GM18907 (cell line): ENCODE measurements at regions not wholly inside any gene's neighbourhood (a gene's known extent, or its start where the extent isn't known, plus 50 kb on each side); places are given as distances from the start of the nearest gene placed in this dataset.

Experiments
- ATAC-seq: cut with Tn5 transposase; IDR thresholded peaks from one replicate; pipeline ENCODE4 v1.9.1; 2021; ENCODE audit warnings: mild to moderate bottlenecking, moderate library complexity; ENCODE audit not compliant: unreplicated experiment

GRCh38 chr4:104763554-104764222, 269.0 kb upstream of the CXXC4 start:
- ATAC-seq: no peak

DNA sequence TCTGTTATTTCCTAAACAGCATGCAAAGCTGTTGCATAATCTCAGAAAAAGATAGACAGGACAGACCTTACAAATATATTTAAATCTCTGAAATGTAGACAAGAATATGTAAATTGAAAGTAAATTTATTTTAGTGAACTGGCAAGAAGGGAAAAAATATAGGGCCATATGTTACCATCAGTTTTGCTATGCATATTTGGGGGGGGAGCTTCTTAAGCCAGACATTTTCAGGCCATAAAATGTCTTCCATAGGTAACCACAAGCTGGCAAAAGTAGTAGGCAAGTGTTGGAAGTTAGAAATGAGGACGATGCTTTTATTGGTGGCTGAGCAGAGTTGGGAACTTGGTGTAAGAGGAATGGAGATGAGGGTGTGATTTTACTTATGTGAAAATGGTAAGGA, 272.0 kb upstream of the CXXC4 start:
- no peak for ATAC-seq

DNA sequence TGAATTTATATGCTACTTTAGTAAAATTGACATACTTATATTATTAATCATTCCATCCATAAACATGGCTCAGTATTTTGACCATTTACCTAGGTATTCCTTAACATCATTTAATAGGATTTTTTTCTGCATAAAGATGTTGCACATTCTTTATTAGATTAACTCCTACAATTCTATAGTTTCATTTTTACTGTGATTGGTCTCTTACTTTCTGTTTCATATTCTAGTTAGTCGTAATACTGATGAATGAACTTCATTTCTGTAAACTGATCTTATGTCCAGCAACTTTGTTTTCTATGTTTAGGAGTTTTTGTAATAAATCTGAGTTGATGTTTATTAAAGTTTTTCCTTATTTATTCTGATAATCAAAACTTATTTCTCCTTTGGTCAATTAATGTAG, 278.2 kb upstream of the CXXC4 start:
- ATAC-seq: peak; percentile 76

DNA sequence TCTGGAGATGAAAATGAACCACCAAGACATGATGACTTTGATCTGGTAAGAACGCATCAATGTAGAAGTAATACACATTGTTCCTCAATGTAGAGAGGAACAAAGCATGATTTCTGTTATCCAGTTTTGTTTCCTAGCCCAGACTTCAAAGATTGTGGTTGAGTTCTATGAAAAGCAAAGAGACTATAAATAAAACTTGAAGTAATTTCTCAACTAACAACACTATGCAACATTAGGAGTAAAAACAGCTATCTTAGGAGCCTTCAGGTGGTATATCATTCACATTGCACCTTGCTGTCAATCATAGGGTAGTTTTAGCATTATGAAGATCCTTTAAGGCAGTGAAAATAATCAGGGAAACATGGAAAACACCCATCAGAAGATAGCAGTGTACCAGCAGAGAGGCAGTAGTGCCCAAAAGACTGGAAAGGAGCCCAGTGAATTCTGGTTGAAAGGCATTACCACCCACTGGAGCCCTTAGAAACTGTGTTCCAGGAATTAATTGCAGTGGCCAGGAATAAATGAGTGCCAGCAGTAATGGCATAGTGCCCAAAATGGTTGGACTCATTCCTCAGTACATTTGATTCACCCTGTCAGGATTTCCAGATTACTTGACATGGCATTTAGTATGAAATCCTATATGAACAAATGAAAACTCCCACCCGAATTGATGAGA, 300.7 kb upstream of the CXXC4 start:
- no peak for ATAC-seq

DNA sequence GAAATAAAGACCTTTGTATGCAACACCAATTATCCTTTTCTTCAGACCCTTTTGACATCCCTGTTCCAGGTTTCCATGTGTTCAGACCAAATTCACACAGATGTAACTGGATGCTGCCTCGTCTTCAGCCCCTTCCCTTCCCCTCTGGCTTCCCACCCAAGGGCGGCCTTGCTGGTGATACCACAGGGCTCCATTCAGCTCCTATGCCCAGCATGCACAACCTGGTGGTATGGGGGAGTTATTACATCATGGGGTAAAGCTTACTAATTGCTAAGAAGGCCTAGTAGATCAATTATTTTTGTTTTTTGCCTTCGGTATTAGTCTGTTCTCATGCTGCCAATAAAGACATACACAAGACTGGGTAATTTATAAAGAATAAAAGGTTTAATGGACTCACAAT, 317.0 kb upstream of the CXXC4 start:
- no peak for ATAC-seq

DNA sequence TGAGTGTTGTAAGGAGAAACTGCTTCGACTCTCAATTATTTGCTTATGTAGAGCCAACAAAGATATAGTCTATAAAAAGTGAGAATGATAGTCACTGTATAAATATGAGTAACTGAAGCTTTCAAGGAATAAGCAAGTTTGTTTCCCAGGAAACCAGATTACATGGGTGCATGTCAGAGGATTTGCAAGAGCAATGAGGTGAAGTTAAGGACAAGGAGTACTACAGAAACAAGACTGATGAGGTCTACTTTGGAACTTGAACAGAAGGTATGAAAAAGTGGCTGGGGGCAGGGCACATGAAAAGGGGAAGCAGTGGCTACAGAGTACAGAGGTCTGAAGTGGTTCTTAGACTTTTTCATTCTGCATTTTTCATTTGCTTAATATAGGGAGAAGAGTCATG, 321.0 kb upstream of the CXXC4 start:
- ATAC-seq: peak; percentile 78

DNA sequence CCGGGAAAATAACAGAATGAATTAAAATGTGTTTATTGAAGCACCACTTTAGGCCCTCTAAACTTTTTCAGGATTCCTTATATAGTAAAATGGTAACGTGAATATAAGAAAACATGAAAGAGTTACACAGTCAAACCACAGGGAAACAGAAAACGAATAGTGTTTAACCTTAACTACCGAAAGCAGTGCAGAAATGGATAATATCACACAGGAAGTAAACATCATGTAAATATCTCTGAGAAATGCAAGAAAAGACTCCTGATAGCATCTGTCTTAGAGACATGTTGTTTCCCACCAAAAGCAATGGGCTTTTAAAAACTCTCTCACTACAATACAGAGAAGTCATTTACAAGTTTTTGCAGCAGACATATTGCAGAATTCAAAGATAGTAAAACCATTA, 323.9 kb upstream of the CXXC4 start:
- peak; percentile 74 for ATAC-seq

DNA sequence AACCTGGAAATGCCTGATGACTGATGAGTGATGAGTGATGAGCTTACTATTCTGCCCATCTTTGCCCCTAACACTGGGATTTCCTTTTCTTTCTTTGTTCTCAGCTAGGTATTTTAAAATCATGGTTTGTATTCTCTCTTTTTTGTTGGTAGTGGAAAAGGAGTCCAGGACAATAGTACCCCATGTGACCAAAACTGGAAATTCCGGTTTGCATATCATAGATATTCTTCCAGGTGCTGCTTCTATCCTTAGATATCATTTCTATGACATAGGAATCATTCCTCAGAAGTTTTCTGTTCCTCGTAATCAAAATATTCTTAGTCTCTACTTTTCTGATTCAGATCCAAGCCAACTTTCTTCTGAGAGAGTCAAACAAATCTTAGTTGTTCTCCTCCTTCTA, 320.5 kb upstream of the TET2 start:
- no peak for ATAC-seq

DNA sequence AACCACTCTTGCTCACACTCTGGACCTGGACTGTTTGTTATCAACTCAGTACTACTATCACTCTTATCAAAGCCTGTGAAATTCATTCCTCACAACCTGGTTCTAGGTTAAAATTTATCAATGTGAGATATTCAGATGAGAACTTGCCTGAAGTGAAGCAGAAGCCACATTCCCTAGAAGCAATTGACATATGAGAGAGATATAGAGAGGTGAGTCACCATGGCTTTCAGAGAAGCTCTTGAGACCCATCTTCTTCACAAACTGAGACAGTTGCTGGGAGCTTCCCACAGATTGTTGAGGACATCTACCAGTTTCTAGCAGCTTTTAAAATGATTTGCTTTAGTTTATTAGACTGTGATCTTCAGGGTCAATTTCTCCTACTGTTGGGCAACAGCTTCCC, 316.9 kb upstream of the TET2 start:
- ATAC-seq: no peak

DNA sequence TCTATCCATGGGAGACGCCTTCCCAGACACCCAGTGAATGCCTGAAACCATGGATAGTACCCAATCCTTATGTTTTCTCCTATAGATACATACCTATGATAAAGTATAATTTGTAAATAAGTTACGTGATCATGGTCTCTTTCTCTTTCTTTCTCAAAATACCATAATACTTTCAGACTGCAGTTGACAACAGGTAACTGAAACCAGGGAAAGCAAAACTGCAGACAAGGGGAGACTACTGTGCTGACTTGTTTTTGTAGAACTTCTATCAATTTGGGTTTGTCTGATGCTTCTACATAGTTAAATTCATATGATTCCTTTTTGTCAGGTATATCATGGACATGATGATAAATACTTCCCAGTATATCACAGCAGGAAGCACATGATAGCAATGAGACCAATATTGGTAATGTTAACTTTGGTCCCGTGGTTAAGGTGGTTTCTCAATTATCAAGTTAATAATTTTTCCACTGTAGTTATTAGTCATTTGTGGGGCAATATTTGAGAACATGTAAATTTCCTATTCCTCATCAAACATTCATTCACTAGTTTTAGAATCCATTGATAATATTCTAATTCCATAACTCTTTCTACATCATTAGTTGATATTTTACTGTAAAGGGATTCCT, 298.0 kb upstream of the TET2 start:
- ATAC-seq: peak; percentile 77

DNA sequence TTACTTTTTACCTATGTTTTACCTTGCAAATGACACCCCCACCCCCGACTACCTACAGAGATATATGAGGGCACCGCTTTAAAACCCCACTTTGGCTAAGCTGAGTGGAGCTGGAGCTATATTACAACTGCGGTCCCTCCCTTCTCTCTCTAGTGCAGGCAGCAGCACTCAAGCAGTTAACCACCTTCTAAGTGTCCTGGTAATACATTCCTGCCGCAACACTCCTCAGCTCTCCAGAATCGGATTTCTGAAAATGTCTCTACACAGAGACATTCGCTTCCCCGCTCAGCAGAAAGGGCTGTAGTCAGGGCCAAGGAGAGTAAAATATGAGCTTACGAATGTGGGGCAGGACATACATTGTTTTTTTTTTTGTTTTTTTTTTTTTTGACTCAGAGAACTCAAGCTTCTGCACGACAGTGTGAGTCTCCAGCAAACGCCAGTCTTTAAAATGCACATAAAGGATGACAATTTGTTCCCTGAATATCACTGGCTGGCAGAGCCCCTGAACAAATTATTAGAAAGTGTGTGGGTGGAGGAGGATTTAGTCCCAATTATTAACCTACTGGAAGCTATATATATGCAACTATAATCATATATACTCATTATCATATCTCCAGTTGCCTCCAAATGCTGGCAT, 287.0 kb upstream of the TET2 start:
- no peak for ATAC-seq

DNA sequence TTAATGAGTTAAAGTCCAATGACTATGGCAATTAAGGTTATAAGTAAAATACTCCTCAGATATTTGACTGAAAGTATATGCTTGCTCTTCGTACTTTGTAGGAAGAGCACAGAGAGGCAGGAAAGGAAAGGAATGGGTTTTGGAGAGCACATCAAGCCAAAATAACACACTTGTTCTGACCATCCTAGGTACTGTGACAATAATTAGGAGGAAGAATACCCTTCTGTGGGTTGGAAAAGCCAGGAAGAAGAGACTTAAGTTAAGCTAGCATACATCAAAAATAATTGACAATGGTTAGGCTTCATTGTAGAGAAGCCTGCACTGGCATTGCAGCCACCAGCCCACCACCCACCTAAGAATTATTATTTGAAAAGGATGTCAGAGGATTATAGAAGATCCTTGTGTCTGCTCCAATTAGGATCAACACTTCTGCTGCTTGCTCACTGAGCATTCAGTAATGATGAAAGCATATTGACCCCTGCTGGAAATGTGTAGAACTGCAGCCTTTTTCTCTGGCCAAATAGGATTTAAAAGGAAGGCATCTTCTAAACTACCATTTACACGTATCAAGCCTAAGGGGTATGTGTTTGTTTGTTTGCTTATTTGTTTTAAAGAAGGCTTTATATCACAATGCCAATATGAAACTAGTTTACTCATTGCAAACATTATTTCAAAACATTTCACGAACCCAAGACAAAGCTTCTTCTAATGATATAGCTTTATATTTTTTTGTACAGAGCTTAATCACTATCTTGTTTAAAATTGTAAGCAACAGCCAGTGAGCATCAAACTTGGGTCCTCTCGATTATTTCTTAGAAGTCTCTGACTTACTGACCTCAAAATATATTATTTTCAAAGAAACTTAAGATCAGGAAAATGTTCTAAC, 286.2 kb upstream of the TET2 start:
- ATAC-seq: peak; percentile 89

GRCh38 chr4:104866809-104867208, 279.9 kb upstream of the TET2 start:
- ATAC-seq: no peak

DNA sequence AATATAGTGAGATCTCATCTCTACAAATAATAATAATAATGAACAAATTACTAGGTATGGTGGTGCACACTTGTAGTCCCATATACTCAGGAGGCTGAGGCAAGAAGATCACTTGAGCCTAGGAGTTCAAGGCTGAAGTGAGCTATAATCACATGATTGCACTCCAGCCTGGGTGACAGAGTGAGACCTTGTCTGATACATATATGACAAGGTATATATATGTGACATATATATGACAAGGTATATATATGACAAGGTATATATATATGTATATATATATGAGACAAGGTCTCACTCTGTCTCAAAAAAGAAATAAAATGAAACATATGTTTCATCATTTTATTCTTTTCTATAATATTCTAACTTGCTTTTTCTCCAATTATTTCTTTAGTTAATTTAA, 278.1 kb upstream of the TET2 start:
- peak; percentile 32 for ATAC-seq

DNA sequence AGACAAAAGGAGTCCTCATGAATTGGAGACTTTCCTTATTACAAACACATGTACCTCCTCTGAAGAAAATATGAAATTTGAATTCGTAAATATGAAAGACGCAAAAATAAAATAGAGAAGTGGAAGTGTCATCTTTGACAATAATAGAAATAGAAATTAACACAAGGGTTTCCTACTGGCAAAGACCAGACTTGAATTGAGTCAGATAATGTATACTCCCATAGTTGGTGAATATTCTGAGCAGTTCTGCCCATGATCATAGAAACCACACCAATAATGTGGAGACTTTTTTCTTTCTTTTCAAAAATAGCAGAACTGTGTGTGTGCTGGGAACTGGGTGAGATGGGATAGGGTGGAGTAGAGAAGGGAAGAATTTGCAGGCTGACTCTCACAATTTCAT, 277.7 kb upstream of the TET2 start:
- ATAC-seq: peak; percentile 93

GRCh38 chr4:104869831-104870230, 276.8 kb upstream of the TET2 start:
- no peak for ATAC-seq

DNA sequence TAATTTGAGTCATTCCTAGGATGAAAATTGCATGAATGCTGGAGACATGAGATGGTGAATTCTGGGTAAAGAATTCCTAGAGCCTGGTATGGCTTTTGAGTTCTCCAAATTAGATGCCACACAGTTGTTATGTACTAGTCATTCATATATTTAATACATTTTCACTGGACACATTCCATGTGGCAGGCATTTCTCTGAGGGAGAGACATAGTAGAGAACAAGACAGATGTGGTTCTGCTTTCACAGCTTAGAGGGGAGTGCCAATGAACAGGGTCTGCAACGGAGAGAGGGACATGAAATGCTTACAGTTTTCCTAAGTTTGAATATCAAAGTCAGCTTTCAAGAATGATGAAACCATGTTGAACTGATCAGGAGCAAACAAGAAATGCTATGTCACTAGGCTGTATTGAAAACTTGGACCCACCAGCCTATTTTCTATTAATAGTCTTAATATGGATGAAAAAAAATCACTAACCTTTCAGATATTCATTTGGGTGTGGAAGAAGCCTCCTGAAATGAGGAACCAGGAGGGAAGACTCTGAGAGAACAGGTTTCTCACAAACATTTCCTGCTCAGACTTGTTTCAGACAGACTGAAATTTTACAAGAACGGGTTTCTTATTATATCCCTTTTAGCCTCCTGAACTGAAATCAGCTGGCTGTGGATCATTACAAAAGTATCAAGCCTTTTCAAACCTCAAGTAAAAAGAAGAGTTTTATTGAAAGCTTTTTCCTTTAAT, 276.0 kb upstream of the TET2 start:
- no peak for ATAC-seq

DNA sequence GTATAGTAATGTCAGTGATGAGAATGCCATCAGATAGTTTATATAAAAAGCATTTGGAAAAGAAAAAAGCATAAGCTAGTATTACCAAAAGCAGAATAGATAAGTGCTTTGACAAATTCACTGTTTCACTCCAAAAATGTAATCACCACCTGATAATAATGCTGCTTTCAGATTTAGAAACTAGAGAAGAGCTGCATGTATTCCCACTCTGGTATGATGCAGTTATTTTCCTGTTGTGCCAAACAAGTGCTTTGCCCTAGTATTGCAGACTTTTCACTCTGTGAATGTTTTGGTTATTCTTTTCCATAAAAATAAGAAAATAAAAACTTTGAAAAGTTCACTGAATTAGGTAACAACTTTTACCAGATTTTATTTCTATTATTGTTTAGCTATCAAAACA, 267.7 kb upstream of the TET2 start:
- ATAC-seq: no peak

GRCh38 chr4:104879367-104879766, 267.3 kb upstream of the TET2 start:
- ATAC-seq: no peak

DNA sequence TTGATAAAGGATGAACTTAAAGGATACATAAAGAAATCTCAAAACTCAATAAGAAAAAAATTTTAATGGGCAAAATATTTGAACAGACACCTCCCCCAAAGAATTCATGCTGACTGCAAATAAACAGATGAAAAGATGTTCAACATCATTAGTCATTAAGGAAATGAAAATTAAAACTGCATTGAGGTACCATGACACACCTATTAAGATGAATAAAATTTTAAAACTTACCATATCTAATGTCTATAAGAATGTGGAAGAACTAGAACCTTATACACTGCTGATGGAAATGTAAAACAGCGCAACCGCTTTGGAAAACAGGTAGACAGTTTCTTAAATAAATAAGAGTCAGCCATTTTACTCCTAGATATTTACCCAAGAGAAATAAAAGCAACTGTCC, 266.8 kb upstream of the TET2 start:
- ATAC-seq: no peak
